ENCODE measurements at regions not wholly inside any gene's neighbourhood (a gene's known extent, or its start where the extent isn't known, plus 50 kb on each side); places are given as distances from the start of the nearest gene placed in this dataset.

- peak; percentile 83 for TF ChIP-seq TSHZ1 (tag by site-specific recombination; IDR thresholded peaks at IDR 0.05; ENCODE audit: borderline replicate concordance)
- no peak for TF ChIP-seq TCF7L2 (IDR thresholded peaks at IDR 0.05; ENCODE audit: borderline replicate concordance, low read depth, low read length)
- TF ChIP-seq ZNF658 (tag by site-specific recombination; IDR thresholded peaks at IDR 0.05), result no peak
- peak; percentile 72 for TF ChIP-seq SP7 (tag by site-specific recombination; IDR thresholded peaks at IDR 0.05)
- TF ChIP-seq, protein P1, sequence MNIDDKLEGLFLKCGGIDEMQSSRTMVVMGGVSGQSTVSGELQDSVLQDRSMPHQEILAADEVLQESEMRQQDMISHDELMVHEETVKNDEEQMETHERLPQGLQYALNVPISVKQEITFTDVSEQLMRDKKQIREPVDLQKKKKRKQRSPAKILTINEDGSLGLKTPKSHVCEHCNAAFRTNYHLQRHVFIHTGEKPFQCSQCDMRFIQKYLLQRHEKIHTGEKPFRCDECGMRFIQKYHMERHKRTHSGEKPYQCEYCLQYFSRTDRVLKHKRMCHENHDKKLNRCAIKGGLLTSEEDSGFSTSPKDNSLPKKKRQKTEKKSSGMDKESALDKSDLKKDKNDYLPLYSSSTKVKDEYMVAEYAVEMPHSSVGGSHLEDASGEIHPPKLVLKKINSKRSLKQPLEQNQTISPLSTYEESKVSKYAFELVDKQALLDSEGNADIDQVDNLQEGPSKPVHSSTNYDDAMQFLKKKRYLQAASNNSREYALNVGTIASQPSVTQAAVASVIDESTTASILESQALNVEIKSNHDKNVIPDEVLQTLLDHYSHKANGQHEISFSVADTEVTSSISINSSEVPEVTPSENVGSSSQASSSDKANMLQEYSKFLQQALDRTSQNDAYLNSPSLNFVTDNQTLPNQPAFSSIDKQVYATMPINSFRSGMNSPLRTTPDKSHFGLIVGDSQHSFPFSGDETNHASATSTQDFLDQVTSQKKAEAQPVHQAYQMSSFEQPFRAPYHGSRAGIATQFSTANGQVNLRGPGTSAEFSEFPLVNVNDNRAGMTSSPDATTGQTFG (tag by site-specific recombination; IDR thresholded peaks at IDR 0.05; ENCODE audit: borderline replicate concordance), result no peak
- TF ChIP-seq, protein P2, sequence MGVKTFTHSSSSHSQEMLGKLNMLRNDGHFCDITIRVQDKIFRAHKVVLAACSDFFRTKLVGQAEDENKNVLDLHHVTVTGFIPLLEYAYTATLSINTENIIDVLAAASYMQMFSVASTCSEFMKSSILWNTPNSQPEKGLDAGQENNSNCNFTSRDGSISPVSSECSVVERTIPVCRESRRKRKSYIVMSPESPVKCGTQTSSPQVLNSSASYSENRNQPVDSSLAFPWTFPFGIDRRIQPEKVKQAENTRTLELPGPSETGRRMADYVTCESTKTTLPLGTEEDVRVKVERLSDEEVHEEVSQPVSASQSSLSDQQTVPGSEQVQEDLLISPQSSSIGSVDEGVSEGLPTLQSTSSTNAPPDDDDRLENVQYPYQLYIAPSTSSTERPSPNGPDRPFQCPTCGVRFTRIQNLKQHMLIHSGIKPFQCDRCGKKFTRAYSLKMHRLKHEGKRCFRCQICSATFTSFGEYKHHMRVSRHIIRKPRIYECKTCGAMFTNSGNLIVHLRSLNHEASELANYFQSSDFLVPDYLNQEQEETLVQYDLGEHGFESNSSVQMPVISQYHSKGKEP (tag by site-specific recombination; IDR thresholded peaks at IDR 0.05), result peak; percentile 87
- no peak for TF ChIP-seq ZNF530 (tag by site-specific recombination; IDR thresholded peaks at IDR 0.05; ENCODE audit: low read depth)
- peak; percentile 93 for TF ChIP-seq ZNF629 (tag by site-specific recombination; IDR thresholded peaks at IDR 0.05)
- TF ChIP-seq, protein P3, sequence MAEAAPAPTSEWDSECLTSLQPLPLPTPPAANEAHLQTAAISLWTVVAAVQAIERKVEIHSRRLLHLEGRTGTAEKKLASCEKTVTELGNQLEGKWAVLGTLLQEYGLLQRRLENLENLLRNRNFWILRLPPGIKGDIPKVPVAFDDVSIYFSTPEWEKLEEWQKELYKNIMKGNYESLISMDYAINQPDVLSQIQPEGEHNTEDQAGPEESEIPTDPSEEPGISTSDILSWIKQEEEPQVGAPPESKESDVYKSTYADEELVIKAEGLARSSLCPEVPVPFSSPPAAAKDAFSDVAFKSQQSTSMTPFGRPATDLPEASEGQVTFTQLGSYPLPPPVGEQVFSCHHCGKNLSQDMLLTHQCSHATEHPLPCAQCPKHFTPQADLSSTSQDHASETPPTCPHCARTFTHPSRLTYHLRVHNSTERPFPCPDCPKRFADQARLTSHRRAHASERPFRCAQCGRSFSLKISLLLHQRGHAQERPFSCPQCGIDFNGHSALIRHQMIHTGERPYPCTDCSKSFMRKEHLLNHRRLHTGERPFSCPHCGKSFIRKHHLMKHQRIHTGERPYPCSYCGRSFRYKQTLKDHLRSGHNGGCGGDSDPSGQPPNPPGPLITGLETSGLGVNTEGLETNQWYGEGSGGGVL (tag by site-specific recombination; IDR thresholded peaks at IDR 0.05), result peak; percentile 54; the same call in 1 of the 2 replicates
- no peak for TF ChIP-seq ZEB2 (tag by site-specific recombination; IDR thresholded peaks at IDR 0.05)
- TF ChIP-seq, protein P4, sequence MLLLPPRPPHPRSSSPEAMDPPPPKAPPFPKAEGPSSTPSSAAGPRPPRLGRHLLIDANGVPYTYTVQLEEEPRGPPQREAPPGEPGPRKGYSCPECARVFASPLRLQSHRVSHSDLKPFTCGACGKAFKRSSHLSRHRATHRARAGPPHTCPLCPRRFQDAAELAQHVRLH (tag by site-specific recombination; IDR thresholded peaks at IDR 0.05), result no peak
- peak; percentile 18 for TF ChIP-seq FEZF1 (tag by site-specific recombination; IDR thresholded peaks at IDR 0.05)
- no peak for TF ChIP-seq ZNF221 (tag by site-specific recombination; IDR thresholded peaks at IDR 0.05; ENCODE audit: borderline replicate concordance)
- peak; percentile 47; the same call in 1 of the 2 replicates for TF ChIP-seq ZSCAN30 (tag by site-specific recombination; IDR thresholded peaks at IDR 0.05)
- 0 out of 2 replicates have a peak, but pooled peaks have one; percentile 25 for TF ChIP-seq ZSCAN23 (tag by site-specific recombination; IDR thresholded peaks at IDR 0.05)
- peak; percentile 47; the same call in 1 of the 2 replicates for TF ChIP-seq ZNF184 (tag by site-specific recombination; IDR thresholded peaks at IDR 0.05)
- TF ChIP-seq ZBTB48 (tag by site-specific recombination; IDR thresholded peaks at IDR 0.05), result peak; percentile 72
- peak; percentile 74; the same call in 1 of the 2 replicates for TF ChIP-seq ZBTB21 (tag by site-specific recombination; IDR thresholded peaks at IDR 0.05)
- peak; percentile 68; the same call in 1 of the 2 replicates for TF ChIP-seq ZNF639 (tag by site-specific recombination; IDR thresholded peaks at IDR 0.05)
- no peak for TF ChIP-seq ZNF16 (tag by site-specific recombination; IDR thresholded peaks at IDR 0.05; ENCODE audit: low read depth)
Measured at GRCh38 chr11:130636722-130637464, 188.4 kb downstream of the ADAMTS15 start (continued).
